GM18505 (cell line): ENCODE measurements at regions not wholly inside any gene's neighbourhood (a gene's known extent, or its start where the extent isn't known, plus 50 kb on each side); places are given as distances from the start of the nearest gene placed in this dataset.
"Not testable (repeated sequence)": the region's sequence is repeated elsewhere in the genome, so short reads cannot be mapped to it uniquely, and the experiment has no call there.

Experiments used
- ATAC-seq: cut with Tn5 transposase; IDR thresholded peaks from one replicate; pipeline ENCODE4 v1.9.1; 2021; ENCODE audit not compliant: unreplicated experiment
- POLR2A ChIP-seq: IDR thresholded peaks from 4 replicates; pipeline ENCODE4 v1.6.1; 2011; ENCODE audit warnings: borderline replicate concordance; ENCODE audit not compliant: insufficient read depth, insufficient read length; ENCODE audit errors: extremely low read depth

- TF ChIP-seq POLR2A: no peak
- ATAC-seq: no peak
Observed at GRCh38 chr2:39894082-39894481, 115.0 kb upstream of the THUMPD2 start.

DNA sequence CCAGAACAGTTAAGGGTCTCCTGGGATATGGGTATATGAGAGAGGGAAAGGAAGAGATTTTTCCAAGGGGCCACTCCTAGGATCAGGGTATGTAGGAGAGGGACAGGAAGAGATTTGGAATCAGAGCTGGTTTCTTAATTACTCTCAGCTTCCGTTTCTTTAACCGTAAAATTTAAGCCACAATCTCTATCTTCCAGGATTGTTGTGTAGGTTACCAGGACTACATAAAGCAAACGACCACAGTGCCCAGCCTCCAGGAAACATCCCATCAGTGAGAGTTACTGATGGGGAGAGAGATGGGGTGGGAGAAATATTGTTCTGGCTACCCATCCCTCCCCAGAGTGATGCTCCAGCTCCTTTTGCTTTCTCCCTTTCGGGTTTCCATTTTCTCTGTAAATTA, 114.6 kb upstream of the THUMPD2 start:
- TF ChIP-seq POLR2A: no peak
- no peak for ATAC-seq

- ATAC-seq: no peak
- no peak for TF ChIP-seq POLR2A
Observed at GRCh38 chr2:39881948-39882347, 102.9 kb upstream of the THUMPD2 start.

DNA sequence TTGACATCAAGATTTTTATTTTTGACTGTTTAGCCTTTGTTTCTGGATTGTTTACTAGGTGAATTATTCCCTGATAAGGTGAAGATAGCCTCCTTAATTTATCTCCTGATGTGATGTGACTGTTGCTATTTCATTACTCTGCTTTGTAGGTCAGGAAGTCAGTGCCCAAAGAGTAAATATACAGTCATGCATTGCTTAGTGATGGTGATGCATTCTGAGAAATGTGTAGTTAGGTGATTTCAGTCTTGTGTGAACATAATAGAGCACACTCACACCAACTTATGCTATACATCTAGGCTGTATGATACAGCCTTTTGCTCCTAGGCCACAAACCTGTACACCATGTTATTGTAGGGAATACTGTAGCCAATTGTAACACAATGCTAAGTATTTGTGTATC, 102.4 kb upstream of the THUMPD2 start:
- TF ChIP-seq POLR2A: no peak
- ATAC-seq: no peak

GRCh38 chr2:39879001-39879400, 99.9 kb upstream of the THUMPD2 start:
- not testable (repeated sequence) for ATAC-seq

DNA sequence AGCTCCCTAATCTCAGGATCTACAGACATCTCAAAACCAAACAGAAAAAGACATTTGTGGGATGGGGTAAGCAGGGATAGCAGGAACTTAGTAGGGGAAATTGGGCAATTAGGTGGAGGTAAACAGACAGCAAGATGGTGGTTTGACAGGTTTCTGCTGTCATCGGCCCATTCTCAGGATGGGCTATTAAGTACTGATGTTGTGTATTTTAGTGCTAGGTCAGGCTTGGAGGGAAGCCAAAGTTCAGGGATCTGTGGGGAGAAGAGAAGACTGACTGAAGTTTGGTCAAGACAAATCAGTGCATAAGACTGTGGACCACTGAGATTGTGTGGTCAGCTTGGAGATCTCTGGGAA, 96.8 kb upstream of the THUMPD2 start:
- TF ChIP-seq POLR2A: no peak
- no peak for ATAC-seq

DNA sequence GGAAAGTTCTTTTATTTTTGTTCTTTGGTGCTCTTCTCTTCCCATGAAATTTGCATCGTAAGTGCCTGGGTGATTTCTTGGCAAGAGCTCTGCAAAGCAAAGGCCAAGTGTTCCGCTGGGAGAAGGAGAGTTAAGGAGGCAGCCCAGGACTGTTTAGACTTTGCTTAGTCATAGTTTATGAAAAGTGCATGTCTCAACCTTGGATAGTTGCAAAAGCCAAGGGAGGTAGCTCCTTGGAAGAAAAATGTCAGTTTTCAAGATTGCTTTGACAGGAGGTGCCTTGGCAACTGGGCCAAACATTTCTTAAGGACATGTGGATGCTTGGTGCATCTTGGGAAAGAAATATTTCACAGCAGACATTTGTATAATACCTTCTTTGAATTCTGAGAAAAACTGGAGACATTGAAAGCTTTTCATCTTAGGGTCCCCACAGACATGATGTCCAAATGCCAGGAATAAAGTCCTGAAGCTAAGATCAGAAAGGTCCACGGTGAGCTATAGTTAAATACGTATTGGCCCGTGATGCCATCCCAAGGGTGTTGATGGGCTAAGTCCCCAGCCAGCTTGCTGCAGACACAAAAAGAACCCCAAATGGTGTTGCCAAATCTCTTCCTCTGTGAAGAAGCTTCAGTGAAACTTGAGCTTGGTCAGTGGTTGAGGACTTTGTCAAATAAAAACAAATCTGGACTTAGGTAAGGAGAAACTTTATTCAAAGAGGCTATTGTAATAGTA, 96.3 kb upstream of the THUMPD2 start:
- no peak for TF ChIP-seq POLR2A
- no peak for ATAC-seq

DNA sequence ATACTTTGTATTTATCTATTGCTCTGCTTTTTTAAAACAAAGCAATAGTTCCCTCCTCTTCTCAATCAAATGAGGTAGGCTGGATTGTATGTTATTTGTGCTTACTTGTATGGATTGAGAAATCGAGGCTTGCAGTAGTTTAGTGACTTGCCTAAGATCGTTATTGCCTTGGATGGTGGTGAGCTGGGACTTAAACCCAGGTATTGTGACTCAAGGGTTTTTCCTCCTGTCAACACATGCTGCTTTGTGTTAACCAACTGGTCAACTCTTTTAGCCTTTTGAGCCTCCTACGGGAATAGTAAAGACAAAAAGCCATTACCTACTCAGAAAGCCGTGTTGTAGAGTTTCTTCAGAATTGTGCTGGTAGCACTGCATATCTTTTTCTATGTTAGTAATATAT, 95.2 kb upstream of the THUMPD2 start:
- no peak for ATAC-seq
- no peak for TF ChIP-seq POLR2A

DNA sequence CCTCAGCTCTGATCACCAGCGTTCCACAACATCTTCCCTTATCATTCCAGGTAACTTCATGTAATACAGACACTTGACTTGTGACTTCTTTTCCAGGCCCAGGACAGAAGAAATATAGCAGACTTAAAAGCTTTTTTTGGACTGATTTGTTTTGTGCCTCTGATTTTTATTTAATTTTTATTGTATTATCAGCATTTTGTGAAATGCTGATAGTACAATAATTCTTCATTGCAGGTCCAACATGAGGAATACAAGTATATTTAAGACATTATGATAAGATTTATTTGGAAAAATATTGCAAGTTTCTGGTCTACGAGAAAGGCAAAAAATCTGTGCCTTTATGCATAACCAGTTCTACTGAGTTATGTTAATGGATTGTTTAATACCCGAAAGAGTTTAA, 94.5 kb upstream of the THUMPD2 start:
- no peak for ATAC-seq

DNA sequence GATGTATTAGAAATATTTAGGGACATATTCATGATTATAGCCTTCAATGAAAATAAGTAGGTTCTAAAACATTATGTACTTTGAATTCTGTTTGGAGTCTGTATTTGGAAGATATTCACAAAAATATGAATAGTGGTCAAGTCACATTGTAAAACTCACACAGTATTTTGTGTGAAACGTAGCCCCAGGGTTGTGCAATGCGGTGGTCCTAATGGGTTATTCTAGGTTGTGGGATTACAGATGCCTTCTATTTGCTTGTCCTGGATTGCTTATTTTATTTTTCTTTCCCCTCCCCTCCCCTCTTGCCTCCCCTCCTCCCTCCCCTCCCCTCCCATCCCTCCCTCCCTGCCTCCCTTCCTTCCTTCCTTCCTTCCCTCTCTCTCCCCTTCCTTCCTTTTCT, 93.7 kb upstream of the THUMPD2 start:
- TF ChIP-seq POLR2A: no peak

More for the DNA sequence above, 94.5 kb upstream of the THUMPD2 start:
- no peak for TF ChIP-seq POLR2A

GRCh38 chr2:39871291-39871761, 92.3 kb upstream of the THUMPD2 start:
- no peak for ATAC-seq
- no peak for TF ChIP-seq POLR2A

More for the DNA sequence above, 93.7 kb upstream of the THUMPD2 start:
- ATAC-seq: no peak

DNA sequence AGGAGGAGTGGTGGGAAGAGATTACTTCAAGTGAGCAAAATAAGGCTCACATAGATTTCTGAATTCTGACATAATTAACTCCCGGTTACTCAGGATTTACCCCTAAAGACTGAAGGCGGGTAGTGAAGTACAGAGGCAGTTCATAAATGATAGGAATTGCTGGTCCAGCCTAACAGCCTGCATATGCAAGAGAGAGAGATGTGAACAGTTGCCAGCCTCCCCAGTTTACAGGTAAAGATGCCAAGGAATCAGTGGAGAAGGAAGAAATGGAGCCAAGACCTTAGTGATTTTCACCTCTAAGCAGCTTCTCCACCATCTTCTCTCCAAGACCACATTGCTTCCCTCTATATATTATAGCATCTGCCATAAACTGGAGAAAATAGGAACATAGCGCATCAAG, 91.8 kb upstream of the THUMPD2 start:
- ATAC-seq: no peak
- TF ChIP-seq POLR2A: no peak

DNA sequence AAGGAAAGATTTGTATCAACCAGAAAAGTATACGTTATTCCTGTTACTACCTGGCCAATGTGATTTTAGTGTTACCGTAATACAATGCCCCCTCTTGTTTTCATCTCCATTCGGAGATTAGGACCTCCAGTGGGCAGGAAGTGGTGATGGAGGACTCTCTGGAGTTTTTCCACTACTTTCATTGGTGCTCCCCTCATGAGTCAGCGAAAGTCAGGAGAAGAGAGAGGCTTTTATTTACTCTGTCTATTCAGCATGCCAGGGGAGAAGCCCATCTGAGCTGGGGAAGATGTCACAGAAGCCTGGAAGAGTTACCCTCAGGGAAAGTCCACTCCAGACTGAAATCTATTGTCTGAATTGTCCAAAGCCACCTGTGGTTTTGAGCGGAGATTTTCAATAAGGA, 88.2 kb upstream of the THUMPD2 start:
- ATAC-seq: no peak

DNA sequence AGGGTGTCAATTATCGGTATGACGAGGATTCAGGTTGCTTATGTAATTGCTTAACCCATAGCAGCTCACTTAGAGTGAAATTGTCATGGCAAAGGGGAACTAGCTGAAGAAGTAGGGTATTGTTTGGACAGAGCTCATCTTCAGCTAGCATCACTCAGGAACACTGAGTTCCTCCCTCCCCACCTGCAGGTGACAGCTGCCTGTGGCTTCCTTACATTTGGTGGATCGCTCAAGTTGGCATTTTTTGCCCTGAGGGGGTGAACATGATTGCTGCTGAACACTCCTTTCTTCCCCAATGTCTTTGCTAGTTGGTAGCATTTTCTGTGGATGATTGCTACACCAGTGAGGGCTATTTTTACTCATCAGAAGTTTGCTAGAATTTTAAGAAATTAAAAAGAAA, 86.7 kb upstream of the THUMPD2 start:
- no peak for TF ChIP-seq POLR2A
- no peak for ATAC-seq

More for the DNA sequence above, 88.2 kb upstream of the THUMPD2 start:
- no peak for TF ChIP-seq POLR2A

DNA sequence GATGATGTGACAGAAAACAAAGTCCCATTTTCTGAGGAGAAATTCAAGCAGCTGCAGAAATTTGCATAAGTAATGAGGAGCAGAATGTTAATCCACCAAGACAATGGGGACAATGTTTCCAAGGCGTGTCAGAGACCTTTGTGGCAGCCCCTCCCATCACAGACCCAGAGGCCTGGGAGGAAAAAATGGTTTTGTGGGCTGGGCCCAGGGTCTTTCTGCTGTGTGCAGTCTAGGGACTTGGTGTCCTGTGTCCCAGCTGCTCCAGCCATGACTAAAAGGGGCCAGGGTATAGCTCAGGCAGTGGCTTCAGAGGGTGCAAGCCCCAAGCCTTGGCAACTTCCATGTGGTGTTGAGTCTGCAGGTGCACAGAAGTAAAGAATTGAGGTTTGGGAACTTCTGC, 84.6 kb upstream of the THUMPD2 start:
- not testable (repeated sequence) for ATAC-seq
